ENCODE measurements at regions not wholly inside any gene's neighbourhood (a gene's known extent, or its start where the extent isn't known, plus 50 kb on each side); places are given as distances from the start of the nearest gene placed in this dataset.
"Not testable (repeated sequence)": the region's sequence is repeated elsewhere in the genome, so short reads cannot be mapped to it uniquely, and the experiment has no call there.

DNA sequence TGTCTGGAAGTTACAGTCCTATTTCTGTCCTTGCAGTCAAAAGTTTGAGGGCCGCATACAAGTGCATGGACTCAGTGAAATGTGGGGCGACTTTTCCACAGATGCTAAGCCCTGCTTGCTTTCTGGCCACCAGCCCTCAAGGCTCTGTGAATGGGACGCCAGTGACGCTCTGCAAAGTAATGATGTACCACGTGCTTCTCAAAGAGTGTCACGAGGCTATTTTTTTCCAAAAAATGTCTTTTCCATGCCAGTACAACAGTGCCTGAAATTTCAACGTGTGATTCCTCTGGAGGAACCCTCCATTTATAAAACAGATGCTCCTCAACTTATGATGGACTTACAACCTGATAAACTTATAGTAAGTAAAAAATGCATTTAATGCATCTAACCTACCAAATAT, 281.8 kb upstream of the CRBN start:
- Histone ChIP-seq H3K9me3 (ENCODE audit: insufficient read depth, low read length) (no peaks in the 10 kb centered on the region), H3K36me3 (ENCODE audit: insufficient read depth, insufficient read length, low read length) (no peaks in the 10 kb centered on the region), H3K4me3 (ENCODE audit: insufficient read length, low read depth) (no peak overlapping the region), H3K9ac (ENCODE audit: insufficient read length, low read depth) (no peak overlapping the region), H3K27me3 (ENCODE audit: insufficient read depth, insufficient read length) (no peaks in the 10 kb centered on the region), H3K4me1 (ENCODE audit: insufficient read depth, insufficient read length) (no peaks in the 10 kb centered on the region)
- TF ChIP-seq YY1 (IDR thresholded peaks at IDR 0.05; ENCODE audit: insufficient read depth, insufficient read length) (no peak), SUZ12 (IDR thresholded peaks at IDR 0.05; ENCODE audit: extremely low read depth, insufficient read depth, insufficient read length) (no peak), ZNF274 (IDR thresholded peaks at IDR 0.05; ENCODE audit: low read depth, low read length) (no peak)
- no peak for DNase-seq (ENCODE audit: low read depth, low spot score)

DNA sequence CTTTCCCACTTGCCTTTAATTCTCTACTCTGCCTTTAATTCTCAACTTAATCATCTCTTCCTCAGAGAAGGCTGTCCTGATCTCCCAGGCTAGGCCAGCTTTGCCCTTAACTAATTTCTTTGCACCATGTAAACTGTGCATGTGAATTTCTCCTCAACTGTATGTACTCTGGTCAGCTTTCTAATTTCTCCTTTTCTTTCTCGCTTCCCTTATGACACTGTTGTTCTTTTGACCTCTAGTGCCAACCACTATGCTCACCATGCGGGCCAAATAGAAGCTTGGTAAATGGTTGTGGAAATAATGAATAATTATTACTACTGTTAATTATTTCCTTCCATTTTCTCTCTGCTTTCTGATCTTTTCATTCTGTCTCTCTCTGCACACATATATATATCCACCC, 269.0 kb upstream of the CRBN start:
- TF ChIP-seq ZNF274 (IDR thresholded peaks at IDR 0.05; ENCODE audit: low read depth, low read length), result no peak
- TF ChIP-seq YY1 (IDR thresholded peaks at IDR 0.05; ENCODE audit: insufficient read depth, insufficient read length), result no peak
- no peak for TF ChIP-seq SUZ12 (IDR thresholded peaks at IDR 0.05; ENCODE audit: extremely low read depth, insufficient read depth, insufficient read length)
- no peaks in the 10 kb centered on the region for H3K36me3 ChIP-seq (ENCODE audit: insufficient read depth, insufficient read length, low read length)
- no peak overlapping the region for H3K9ac ChIP-seq (ENCODE audit: insufficient read length, low read depth)
- H3K27me3 ChIP-seq (ENCODE audit: insufficient read depth, insufficient read length), result no peaks in the 10 kb centered on the region
- no peak for DNase-seq (ENCODE audit: low read depth, low spot score)
- H3K4me3 ChIP-seq (ENCODE audit: insufficient read length, low read depth), result no peak overlapping the region
- H3K9me3 ChIP-seq (ENCODE audit: insufficient read depth, low read length), result no peaks in the 10 kb centered on the region
- no peaks in the 10 kb centered on the region for H3K4me1 ChIP-seq (ENCODE audit: insufficient read depth, insufficient read length)

DNA sequence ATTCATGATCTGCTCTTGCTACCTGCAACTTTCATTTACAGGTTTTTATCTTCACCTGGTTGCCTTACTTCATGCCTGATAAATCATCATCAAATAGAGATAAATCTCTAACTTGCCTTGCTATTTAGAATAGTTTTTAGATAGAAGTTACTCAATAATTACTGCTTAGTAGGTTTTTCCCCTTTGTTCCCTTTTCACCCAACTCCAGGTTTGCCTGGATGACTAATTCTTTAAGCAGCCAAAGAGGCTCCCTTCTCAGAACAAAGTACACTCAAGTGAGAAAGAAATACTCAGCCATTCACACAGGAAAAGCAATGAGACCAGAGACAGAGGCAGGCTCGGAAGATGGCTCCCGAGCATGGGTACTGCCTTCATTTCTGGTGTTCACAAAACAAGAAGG, 268.1 kb upstream of the CRBN start:
- no peak overlapping the region for H3K9ac ChIP-seq (ENCODE audit: insufficient read length, low read depth)
- H3K9me3 ChIP-seq (ENCODE audit: insufficient read depth, low read length), result no peaks in the 10 kb centered on the region
- no peaks in the 10 kb centered on the region for H3K4me1 ChIP-seq (ENCODE audit: insufficient read depth, insufficient read length)
- TF ChIP-seq SUZ12 (IDR thresholded peaks at IDR 0.05; ENCODE audit: extremely low read depth, insufficient read depth, insufficient read length) (no peak), YY1 (IDR thresholded peaks at IDR 0.05; ENCODE audit: insufficient read depth, insufficient read length) (no peak), ZNF274 (IDR thresholded peaks at IDR 0.05; ENCODE audit: low read depth, low read length) (no peak)
- H3K36me3 ChIP-seq (ENCODE audit: insufficient read depth, insufficient read length, low read length), result no peaks in the 10 kb centered on the region
- no peak for DNase-seq (ENCODE audit: low read depth, low spot score)
- no peaks in the 10 kb centered on the region for H3K27me3 ChIP-seq (ENCODE audit: insufficient read depth, insufficient read length)
- no peak overlapping the region for H3K4me3 ChIP-seq (ENCODE audit: insufficient read length, low read depth)

DNA sequence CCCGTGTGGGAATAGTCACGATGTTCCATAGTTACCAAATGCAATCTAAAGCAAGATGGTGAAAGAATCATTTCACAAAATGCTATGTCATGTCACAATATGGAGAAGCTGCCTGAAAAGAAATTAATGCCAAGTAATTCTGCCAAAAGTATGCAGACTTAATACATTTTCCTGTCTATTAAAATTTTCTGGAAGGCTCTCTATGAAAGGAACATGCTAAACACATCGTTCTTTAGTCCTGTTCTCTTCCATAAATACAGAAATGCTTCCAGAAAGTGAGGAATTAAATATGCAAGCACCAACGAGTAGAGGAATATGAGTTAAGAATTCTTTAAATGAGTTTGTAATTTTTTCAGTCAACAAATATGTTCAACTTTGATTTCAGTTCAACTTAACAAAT, 266.8 kb upstream of the CRBN start:
- no peaks in the 10 kb centered on the region for H3K36me3 ChIP-seq (ENCODE audit: insufficient read depth, insufficient read length, low read length)
- H3K4me3 ChIP-seq (ENCODE audit: insufficient read length, low read depth), result no peak overlapping the region
- no peak for DNase-seq (ENCODE audit: low read depth, low spot score)
- H3K4me1 ChIP-seq (ENCODE audit: insufficient read depth, insufficient read length), result no peaks in the 10 kb centered on the region
- TF ChIP-seq YY1 (IDR thresholded peaks at IDR 0.05; ENCODE audit: insufficient read depth, insufficient read length) (no peak), SUZ12 (IDR thresholded peaks at IDR 0.05; ENCODE audit: extremely low read depth, insufficient read depth, insufficient read length) (no peak), ZNF274 (IDR thresholded peaks at IDR 0.05; ENCODE audit: low read depth, low read length) (no peak)
- no peak overlapping the region for H3K9ac ChIP-seq (ENCODE audit: insufficient read length, low read depth)
- H3K9me3 ChIP-seq (ENCODE audit: insufficient read depth, low read length), result no peaks in the 10 kb centered on the region
- no peaks in the 10 kb centered on the region for H3K27me3 ChIP-seq (ENCODE audit: insufficient read depth, insufficient read length)

DNA sequence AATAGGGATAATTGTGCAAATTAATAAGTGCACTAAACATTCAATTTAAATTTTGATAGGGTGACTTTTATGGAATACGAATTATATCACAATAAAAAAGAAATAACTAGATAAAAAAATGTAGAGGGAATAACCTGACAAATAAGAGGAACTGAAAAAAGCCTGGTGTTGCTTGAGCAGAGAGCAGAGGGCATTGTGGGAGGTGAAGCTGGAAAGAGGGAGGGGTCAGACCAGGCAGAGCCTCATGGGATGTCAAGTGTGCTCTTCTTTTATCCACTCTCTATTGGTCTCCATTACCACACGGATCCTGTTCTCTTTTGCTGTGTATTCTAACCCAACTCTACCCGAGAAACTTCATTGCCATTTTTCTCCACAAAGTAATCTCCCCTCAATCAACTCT, 264.0 kb upstream of the CRBN start:
- H3K36me3 ChIP-seq (ENCODE audit: insufficient read depth, insufficient read length, low read length), result no peaks in the 10 kb centered on the region
- no peaks in the 10 kb centered on the region for H3K4me1 ChIP-seq (ENCODE audit: insufficient read depth, insufficient read length)
- TF ChIP-seq YY1 (IDR thresholded peaks at IDR 0.05; ENCODE audit: insufficient read depth, insufficient read length) (no peak), ZNF274 (IDR thresholded peaks at IDR 0.05; ENCODE audit: low read depth, low read length) (no peak), SUZ12 (IDR thresholded peaks at IDR 0.05; ENCODE audit: extremely low read depth, insufficient read depth, insufficient read length) (no peak)
- no peaks in the 10 kb centered on the region for H3K9me3 ChIP-seq (ENCODE audit: insufficient read depth, low read length)
- H3K4me3 ChIP-seq (ENCODE audit: insufficient read length, low read depth), result no peak overlapping the region
- H3K9ac ChIP-seq (ENCODE audit: insufficient read length, low read depth), result no peak overlapping the region
- H3K27me3 ChIP-seq (ENCODE audit: insufficient read depth, insufficient read length), result no peaks in the 10 kb centered on the region
- no peak for DNase-seq (ENCODE audit: low read depth, low spot score)

DNA sequence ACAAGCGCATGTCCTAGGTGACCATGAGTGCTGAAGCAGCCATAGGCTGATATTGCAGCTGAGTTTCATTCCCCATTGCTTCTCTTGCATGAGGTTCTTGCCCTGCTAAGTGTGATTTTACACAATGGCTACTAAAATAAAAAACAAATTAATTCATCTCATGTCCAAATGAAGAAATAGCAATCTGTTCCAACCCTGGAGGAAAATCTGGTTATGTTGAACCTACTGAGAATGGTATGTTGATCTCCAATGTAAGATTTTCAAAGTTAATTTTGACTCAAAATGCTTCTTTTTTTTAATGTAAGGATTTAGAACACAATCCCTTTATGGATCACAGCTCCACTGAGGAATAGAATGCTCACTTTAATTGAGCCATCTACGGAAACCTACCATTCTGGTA, 254.2 kb upstream of the CRBN start:
- DNase-seq (ENCODE audit: low read depth, low spot score), result no peak
- Histone ChIP-seq H3K4me1 (ENCODE audit: insufficient read depth, insufficient read length) (no peaks in the 10 kb centered on the region), H3K27me3 (ENCODE audit: insufficient read depth, insufficient read length) (no peaks in the 10 kb centered on the region), H3K9me3 (ENCODE audit: insufficient read depth, low read length) (no peaks in the 10 kb centered on the region), H3K36me3 (ENCODE audit: insufficient read depth, insufficient read length, low read length) (no peaks in the 10 kb centered on the region), H3K9ac (ENCODE audit: insufficient read length, low read depth) (no peak overlapping the region), H3K4me3 (ENCODE audit: insufficient read length, low read depth) (no peak overlapping the region)
- TF ChIP-seq YY1 (IDR thresholded peaks at IDR 0.05; ENCODE audit: insufficient read depth, insufficient read length) (no peak), SUZ12 (IDR thresholded peaks at IDR 0.05; ENCODE audit: extremely low read depth, insufficient read depth, insufficient read length) (no peak)

DNA sequence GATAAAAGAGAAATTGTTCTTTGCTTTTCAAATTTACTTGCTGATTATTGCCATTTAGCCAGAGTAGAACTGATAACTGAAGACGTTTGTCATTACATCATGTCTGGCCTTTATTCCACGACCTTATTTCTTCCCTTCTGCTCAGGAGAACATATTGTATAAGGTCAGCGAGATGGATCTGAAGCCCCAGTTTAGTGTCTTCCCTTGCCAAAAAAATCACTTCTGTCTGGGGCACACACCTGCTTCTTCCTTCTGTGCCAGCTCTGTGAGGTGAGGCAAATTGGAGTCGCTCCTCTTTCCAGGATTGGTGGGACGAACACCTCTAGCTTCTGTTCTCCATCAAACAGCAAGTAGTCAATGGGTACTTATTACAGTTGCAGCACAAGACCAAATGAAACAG, 250.3 kb upstream of the CRBN start:
- Histone ChIP-seq H3K36me3 (ENCODE audit: insufficient read depth, insufficient read length, low read length) (no peaks in the 10 kb centered on the region), H3K4me1 (ENCODE audit: insufficient read depth, insufficient read length) (no peaks in the 10 kb centered on the region), H3K27me3 (ENCODE audit: insufficient read depth, insufficient read length) (no peaks in the 10 kb centered on the region), H3K9me3 (ENCODE audit: insufficient read depth, low read length) (no peaks in the 10 kb centered on the region), H3K4me3 (ENCODE audit: insufficient read length, low read depth) (no peak overlapping the region), H3K9ac (ENCODE audit: insufficient read length, low read depth) (no peak overlapping the region)
- DNase-seq (ENCODE audit: low read depth, low spot score), result no peak
- TF ChIP-seq SUZ12 (IDR thresholded peaks at IDR 0.05; ENCODE audit: extremely low read depth, insufficient read depth, insufficient read length), result no peak
- TF ChIP-seq YY1 (IDR thresholded peaks at IDR 0.05; ENCODE audit: insufficient read depth, insufficient read length), result no peak
- no peak for TF ChIP-seq ZNF274 (IDR thresholded peaks at IDR 0.05; ENCODE audit: low read depth, low read length)

DNA sequence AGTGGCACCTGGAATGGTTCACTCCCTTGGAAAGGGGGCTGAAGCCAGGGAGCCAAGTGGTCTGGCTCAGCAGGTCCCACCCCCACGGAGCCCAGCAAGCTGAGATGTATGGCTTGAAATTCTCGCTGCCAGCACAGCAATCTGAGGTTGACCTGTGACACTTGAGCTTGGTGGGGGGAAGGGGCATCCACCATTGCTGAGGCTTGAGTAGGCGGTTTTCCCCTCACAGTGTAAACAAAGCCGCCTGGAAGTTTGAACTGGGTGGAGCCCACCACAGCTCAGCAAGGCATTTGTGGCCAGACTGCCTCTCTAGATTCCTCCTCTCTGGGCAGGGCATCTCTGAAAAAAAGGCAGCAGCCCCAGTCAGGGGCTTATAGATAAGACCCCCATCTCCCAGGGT, 228.2 kb upstream of the CRBN start:
- peaks cover 25% of the 10 kb centered on the region for H3K9me3 ChIP-seq (ENCODE audit: insufficient read depth, low read length)
- peak; percentile 44 for DNase-seq (ENCODE audit: low read depth, low spot score)
- H3K4me1 ChIP-seq (ENCODE audit: insufficient read depth, insufficient read length); H3K9ac ChIP-seq (ENCODE audit: insufficient read length, low read depth); H3K27me3 ChIP-seq (ENCODE audit: insufficient read depth, insufficient read length); H3K4me3 ChIP-seq (ENCODE audit: insufficient read length, low read depth); H3K36me3 ChIP-seq (ENCODE audit: insufficient read depth, insufficient read length, low read length): not testable (repeated sequence)
